ENCODE measurements at regions not wholly inside any gene's neighbourhood (a gene's known extent, or its start where the extent isn't known, plus 50 kb on each side); places are given as distances from the start of the nearest gene placed in this dataset.
"Not testable (repeated sequence)": the region's sequence is repeated elsewhere in the genome, so short reads cannot be mapped to it uniquely, and the experiment has no call there.

DNA sequence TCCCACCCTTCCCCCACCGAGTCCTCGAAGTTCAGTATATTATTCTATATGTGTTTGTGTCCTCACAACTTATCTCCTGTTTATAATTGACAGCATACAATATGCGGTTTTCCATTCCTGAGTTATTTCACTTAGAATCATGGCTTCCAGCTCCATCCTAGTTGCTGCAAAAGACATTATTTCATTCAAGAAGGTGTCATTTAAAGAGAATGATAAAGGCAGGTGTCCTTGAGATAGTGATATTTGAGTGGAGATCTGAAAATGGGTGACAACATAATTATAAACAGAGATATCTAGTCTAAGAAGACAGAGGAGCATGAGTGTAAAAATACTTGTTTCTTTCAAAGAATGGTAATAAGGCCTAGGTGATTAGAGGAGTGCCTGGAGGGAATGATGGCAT lies 876.8 kb downstream of the SLC6A15 start:
- no peak for DNase-seq

DNA sequence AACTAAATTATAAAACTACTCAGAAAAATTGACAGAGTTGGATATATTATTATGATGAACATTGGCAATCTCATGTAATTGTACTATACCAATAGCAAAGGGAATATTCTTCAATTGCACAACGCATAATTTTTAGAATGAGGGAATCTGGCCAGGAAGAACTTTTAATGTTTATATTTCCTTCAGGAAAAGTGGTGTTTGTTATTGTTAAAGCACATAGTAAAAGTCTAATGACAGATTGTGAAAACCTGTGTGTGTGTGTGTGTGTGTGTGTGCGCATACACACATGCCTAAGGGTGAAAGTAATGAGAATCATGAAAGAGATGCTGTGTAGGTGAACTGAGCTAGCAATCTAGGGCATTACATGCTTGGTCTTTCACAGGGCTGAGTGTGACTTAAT lies 877.7 kb downstream of the SLC6A15 start:
- no peak for DNase-seq

DNA sequence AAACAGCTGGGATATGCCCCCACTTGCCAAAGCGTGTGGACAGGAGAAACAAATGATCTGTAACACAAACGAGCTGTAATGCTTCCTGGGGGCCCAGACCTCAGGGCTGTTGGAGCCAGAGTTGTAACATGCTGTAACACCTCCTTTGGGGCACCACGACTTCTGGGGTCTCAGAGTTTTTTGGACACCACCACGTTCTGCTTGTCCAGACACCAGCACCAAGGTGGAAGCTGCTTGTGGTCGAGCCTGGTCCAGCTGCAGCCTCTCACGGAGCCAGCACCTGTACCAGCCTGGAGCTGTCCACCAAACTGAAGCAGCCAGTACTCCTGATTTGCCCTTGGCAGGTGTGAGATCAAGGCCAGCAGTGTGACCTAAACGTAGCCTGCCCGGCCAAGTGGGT lies 879.4 kb downstream of the SLC6A15 start:
- no peak for DNase-seq

DNA sequence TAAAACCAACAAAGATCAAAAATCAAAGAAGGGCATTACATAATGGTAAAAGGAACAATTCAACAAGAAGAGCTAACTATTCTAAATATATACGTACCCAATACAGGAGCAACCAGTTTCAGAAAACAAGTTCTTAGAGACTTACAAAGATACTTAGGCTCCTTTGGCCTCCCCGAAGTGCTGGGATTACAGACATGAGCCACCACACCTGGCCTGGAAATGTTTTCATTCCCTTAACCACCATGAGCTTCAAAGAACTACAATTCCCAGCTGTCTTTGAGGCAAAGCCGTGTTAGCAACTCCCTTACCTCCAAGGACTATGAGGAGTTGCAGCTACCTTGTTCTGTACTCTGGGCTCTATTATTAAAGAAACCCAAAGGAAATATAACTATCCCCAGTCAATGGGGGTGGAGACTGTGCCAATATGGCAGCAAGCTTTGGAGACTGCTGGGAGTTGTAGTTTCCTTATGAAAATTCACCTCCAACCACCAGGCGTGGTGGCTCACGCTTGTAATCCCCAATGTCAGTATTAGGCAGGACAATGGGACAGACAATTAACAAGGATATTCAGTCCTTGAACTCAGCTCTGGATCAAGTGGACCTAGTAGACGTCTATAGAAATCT lies 893.9 kb downstream of the SLC6A15 start:
- not testable (repeated sequence) for DNase-seq

DNA sequence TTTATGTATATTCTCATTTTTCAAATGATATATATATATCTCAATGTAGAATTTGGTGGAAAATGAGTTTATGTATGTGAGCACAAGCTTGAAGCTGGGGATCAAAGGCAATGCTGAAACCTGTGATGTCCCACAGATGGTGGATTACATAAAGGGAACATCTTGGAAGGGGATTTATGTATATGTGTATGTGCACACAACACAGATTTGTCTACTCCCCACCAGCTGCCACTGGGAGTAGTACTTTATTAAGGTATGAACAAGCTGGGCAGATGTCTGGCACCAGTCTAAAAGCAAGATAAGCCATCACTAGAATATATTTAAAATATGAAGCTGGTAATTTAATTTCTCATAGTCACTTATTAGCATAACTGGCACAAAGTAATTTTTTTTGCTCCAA lies 895.6 kb downstream of the SLC6A15 start:
- DNase-seq = no peak

DNA sequence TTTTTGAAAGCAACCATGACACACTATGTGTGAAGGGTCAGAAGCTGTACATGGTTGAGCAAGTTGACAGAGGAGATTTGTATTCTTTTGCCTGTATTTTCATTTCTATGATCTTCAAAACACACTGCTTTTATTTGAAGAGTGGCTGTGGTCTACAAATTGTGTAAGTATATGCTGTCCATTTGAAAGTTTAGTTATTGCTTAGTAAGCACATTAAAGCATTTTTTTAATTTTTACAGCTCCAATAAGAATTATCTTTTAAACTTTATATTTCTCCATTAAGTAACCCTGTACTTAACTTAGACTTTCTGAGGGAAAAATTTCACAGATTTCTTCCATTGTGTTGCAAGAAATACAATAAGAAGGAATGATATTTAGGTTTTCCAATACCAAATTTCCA lies 915.2 kb downstream of the SLC6A15 start:
- no peak for DNase-seq

DNA sequence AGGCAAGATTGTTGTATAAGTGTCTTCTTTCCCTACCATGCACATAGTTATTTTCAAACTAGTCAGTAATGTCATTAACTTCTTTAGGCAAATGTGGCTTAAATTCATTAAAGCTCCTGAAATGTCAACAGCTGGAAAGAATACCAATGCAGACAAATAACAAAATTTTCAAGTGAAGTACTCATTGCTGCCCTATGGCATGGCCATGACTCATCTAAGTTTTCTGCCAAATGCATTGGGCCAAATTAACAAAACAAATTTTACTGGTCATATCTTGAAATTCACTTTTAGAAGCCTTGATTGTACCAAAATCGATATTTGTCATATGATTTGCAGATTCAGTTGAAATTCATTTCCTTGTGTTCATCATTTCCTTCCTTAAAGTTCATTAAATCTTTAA lies 915.9 kb downstream of the SLC6A15 start:
- DNase-seq = no peak

DNA sequence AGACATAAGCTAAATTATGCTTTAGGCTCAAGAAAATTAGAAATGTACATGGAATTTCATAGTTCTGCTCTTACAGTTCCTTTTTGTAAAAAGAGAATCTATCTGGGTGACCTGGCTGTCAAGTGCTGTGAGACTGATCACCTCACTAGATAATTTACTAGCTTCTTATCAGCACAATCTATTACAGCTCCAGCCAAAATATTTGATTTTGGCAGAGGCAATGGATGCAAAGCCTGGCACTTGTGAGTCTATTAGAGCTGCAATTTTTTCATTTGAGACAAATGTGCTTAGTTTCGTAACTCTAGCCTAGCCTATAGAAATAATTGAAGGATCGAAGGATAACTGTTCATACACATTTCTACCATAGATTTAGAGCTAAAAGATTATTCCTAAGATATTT lies 927.5 kb downstream of the SLC6A15 start:
- DNase-seq = no peak

DNA sequence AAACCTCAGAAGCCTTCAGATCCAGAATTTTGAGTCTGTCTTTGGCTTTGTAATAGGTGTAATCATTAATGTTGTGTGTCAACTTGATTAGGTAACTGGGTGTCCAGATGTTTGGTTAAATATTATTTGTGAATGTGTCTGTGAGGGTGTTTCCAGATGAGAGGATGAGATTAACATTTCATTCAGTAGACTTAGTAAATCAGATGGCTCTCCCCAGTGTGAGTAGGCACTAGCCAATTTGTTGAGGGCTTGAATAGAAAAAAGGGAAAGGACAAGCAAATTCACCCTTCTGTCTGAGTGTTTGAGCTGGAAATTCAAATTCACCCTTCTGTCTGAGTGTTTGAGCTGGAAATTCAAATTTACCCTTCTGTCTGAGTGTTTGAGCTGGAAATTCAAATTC lies 932.2 kb downstream of the SLC6A15 start:
- DNase-seq = no peak

DNA sequence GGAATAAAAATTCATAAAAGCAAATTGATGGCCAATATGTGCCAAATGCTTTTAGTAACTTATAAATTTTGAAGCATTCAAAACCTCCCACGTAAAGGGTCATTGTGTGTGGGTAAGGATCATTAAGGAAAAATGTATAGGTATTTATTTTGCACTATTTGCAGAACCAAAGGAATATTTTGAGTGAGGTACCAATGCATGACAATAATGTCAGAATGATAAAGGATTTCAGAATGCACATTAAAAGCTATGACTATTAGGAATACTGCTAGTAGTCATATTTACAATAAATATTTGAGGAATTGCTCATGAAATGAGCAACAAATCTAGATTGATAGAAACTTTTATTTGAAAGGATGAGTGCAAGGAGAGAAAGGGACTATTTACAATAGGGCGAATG lies 932.8 kb downstream of the SLC6A15 start:
- no peak for DNase-seq

DNA sequence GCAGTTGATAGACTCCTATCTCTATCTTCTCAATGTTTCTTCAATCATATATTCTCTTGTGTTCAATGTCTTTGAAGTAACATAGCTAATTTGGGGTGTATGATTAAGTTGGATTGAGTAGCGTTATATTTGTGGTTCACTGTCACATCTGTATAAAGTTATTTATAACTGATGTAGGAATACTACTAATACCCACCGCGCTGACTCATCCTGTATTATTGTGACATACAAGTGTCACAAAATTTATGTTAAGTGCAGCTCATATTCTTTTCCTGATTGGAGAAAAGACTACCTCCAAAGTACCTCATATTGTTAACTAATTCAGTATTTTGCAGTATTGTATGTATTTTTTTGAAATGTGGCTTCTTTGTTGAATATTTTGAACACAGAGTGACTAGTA lies 940.8 kb downstream of the SLC6A15 start:
- no peak for DNase-seq

DNA sequence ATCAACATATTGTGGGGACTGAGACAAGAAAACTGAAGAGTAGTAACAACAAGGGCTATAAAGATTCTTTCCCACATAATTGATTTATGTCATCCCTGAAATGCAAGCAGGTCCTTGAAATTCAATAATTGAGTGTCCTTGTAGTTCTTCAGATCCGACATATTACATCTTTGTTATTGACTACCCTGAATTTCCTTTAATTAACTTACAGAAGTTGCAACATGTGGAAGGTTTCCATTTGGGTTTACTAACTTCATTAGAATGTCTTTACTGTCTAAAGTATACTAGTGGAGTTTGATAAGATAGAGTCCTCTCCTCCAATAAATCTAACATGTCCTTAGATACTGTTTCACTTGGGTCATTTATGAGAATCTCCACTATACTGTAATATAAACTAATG lies 951.8 kb downstream of the SLC6A15 start:
- no peak for DNase-seq

DNA sequence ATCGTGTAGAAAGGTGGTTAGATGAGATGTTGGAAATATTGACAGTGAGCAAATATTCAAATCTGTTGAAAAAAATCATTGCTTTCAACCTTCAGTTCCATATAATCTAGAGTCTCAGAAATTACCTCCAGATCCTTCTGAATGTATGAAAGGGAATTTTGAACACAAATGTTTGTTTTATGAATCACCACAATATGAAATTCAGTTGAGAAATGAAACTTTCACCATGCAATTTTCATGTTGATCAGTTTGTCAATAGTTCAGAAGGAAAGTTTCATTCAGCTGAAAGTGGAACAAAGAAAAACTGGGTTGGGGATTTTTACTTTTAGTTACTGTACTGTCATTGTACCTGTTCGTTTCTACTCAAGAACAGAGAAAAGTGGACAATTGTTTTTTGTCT lies 953.6 kb downstream of the SLC6A15 start:
- no peak for DNase-seq

DNA sequence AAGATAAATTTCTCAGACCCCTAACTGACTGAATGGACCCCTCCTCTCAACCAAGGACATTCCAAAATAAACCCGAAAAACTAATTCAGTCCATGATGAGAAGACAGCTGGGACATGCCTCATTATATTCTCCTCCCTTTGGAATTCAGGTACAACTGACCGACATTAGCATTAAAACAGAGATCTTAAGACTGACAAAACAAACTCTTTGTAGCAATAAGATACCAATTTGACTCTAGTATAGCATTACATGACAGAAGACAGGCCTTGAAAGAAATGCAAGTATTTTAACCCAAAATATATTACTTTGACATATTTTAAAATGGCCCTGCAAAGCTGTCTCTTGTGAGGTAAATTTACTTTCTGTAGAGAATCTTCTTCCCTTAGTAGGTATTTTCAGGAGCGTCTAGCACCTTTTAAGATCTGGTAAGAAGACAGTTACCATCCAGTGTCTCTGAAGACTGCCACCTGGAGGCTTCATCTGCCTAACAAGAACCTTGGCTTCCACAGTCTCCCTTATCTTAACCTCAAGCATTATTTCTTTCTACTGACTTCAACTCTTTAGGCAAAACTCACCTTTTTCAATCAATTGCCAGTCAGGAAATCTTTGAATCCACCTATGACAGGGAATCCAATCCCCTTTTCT lies 957.5 kb downstream of the SLC6A15 start:
- DNase-seq = no peak

DNA sequence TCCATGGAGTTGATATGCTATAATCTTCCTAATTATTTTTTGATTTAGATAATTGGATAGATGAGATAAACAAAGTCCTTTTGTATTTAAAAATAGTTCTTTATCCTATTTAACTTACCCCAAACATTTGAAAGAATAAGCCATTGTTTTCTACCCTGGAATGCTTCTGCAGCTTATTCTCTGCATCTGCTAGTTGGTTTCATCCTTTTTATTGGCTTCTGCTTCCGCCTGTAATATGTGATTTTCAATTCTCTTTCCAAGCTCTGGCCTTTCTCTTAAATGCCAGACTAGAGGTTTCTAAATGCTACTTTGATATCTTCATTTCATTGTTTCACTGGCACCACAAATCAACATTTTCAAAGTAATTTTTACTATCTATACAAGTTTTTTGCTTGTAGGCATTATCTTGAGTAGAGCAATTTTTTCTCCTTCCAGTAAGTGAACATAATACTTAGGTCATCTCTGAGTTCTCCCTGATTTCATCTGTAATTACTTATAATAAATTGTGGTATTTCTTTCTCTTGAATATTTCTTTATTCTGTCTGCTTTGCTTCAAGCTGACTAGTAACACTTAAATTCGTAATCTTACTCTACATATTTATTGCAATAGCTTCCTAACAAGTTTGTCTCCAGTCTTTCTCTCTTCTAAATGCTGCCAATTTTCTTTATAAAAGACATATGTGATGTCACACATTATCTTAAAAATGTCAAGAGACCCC lies 958.4 kb downstream of the SLC6A15 start:
- DNase-seq = no peak

DNA sequence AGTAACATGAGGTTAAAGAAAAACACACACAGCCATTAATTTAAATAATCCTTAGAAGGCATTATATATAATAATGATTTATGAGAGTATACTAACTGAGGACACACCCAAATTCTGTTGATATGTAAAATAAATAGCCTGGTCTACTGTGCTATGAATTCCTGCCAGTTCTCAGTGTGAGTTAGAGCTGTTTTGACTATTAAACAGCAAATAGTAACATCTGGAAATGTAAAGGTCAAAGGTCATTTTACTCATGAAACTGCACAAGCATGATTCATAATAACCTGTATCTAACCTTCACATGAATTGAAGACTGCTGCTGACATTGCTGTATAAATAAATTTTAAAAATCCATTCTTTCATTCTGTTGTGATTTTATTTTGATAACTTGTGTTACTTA lies 966.7 kb downstream of the SLC6A15 start:
- no peak for DNase-seq

DNA sequence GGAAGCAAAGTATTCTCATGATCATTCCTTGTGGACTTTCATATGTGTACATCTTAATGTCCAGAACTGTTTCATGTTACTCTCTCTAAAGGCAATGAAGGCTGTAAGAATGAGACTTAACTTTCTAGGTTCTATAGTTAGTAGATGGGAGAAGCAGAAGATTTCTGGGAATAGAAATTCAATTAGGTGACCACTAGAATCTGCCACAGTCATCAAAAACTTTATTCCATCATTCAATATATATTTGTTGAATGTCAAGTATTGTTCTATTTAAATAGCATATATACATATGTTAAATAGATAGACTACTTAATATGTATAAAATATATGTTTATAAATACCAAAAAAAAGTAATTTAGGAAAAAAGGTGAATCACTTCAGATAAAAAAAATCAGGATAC lies 972.9 kb downstream of the SLC6A15 start:
- DNase-seq = no peak

DNA sequence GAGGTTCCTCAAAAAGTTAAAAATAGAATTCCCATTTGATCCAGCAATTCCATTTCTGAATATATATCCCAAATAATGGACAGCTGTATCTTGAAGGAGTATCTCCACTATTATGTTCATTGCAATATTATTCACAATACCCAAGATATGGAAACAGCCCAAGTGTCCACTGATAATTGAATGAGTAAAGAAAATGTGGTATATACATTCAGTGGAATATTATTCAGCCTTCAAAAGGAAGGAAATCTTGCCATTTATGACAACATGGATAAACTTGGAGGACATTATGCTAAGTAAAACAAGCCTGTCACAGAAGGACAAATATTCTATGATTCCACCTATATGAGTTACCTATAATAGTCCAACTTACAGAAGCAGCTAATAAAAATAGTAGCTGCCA lies 979.0 kb downstream of the SLC6A15 start:
- DNase-seq = no peak

DNA sequence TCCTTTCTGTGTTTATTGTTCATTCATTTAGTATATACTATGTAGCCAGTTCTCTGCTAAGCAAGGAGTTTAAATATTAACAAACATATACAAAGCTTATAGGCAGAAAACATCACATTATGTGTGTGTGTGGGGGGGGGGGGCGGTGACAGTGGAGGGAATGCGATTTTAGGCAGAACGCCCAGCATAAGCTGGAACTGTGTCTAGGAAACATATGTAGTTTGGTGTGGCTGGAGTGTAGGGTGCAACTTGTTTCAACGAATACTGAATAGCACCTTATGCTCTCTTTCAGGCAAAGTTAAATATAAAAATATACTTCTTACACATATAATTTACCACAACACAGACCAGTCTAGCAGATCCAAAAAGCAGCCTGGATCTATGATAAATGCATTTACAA lies 980.6 kb downstream of the SLC6A15 start:
- DNase-seq = no peak

DNA sequence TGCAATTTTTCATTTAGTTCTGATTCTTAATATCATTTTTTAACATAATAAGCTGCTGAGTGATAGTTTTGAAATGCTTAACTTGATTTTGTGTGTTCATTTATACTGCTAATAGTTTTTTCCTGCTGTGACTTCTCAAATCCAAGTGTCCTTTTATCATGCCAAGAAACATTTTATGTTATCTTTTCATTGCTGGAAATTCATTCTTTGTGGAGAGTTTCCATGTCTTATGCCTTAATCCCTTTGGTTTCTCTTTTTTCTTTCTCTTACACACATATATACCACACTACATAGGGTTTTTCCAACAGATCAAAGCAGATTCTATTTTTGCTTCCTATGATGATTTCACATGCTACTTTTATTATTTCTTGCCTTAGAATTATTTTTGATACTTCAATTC lies 981.1 kb downstream of the SLC6A15 start:
- DNase-seq = no peak

DNA sequence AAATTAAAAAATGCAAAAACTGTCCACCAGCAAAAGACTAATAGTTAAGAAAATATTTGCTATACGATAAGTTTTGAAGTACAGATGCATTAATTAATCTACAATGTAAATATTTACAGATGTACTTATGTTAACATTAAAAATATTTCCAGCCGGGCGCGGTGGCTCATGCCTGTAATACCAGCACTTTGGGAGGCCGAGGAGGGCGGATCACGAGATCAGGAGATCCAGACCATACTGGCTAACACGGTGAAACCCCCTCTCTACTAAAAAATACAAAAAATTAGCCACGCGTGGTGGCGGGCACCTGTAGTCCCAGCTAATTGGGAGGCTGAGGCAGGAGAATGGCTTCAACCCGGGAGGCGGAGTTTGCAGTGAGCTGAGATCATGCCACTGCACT lies 982.8 kb downstream of the SLC6A15 start:
- DNase-seq = not testable (repeated sequence)

DNA sequence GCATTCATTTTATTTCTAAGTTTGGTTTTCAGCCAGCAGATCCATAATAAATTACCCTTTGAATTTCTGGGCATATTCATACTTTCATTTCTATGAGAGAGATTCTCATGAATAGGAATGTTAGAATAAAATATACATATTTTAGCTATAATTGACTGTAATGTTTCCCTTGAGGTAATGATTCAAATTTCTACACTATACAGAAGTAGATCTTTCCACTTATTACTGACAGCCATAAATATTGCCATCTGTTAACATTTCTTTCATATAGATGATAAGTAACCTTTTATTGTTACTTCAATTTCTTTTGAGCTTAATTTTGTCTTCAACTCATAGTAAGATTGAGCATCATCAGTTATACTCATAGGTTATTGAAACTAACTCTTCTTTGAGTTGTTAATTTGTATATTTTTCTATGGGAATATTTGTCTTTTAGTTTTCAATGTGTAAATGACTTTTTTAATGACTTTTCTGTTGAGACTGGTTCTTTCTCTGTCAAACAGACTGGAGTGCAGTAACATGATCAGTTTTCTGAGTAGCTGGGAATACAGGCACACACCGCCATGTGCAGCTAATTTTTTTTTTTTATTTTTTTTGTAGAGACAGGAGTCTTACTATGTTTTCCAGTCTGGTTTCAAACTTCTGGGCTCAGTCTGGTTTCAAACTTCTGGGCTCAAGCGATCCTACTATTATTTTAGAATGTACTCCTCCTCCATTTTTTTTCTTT lies 991.6 kb downstream of the SLC6A15 start:
- DNase-seq = no peak

DNA sequence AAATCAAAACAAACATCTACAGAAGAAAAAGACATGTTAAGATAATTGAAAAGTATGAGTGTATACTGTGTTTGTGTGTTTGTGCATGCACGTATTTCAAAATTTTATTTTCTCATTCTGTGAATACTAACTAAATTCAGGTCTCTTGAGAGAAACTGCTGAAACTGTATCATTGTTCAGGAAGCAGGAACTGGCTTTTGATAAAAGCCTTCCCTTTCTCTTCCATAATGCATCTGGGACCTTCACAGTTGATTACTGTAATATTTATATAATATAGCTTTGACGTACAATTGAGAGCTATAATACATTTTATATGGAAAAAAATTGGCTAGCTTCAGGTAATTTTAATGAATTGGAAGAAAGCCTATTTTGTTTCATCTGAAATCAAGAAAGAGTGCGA lies 993.5 kb downstream of the SLC6A15 start:
- DNase-seq = no peak

DNA sequence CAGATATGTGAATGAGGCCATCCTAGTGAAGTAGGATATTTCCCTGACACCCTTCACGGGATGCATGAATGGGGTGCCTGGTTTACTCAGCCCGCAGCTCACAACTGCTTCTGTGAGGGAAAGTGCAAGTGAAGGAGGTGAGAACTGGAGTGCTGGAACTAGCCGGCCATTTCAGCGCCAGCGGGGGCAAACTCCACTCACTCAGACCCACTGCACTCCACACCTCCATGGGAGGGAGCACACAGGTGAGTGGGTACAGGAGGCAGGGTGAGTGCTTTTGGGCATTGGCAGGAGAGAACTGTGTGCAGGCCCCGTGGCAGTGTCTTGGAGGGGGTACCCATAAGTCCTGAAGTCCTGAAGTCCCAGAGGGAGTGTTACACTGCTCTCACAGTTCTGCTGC lies 1008.4 kb downstream of the SLC6A15 start:
- DNase-seq = no peak

Measured in suppressor macrophage (primary cell).